Cortex of kidney (tissue), 1 donor: ENCODE measurements at regions not wholly inside any gene's neighbourhood (a gene's known extent, or its start where the extent isn't known, plus 50 kb on each side); places are given as distances from the start of the nearest gene placed in this dataset.

Experiments
- DNase-seq: peaks from one replicate; lab custom pipeline; 2025; lab: John Stamatoyannopoulos, UW

GRCh38 chr17:68184816-68185436, 62.9 kb upstream of the AMZ2 start:
- no peak for DNase-seq

- no peak for DNase-seq
These were observed 62.0 kb upstream of the AMZ2 start for GRCh38 chr17:68185820-68186219.

- no peak for DNase-seq
These were observed 57.3 kb upstream of the AMZ2 start for GRCh38 chr17:68190495-68190894.

GRCh38 chr17:68195667-68196393, 52.0 kb upstream of the AMZ2 start:
- no peak for DNase-seq

GRCh38 chr17:68196394-68197090, 51.3 kb upstream of the AMZ2 start:
- no peak for DNase-seq

- DNase-seq, result no peak
These were observed 50.5 kb upstream of the AMZ2 start for GRCh38 chr17:68197091-68197996.

- no peak for DNase-seq
These were observed 49.6 kb upstream of the AMZ2 start for GRCh38 chr17:68197997-68198930.
